OCI-M2 (cell line): ENCODE measurements at regions not wholly inside any gene's neighbourhood (a gene's known extent, or its start where the extent isn't known, plus 50 kb on each side); places are given as distances from the start of the nearest gene placed in this dataset.
"Not testable (repeated sequence)": the region's sequence is repeated elsewhere in the genome, so short reads cannot be mapped to it uniquely, and the experiment has no call there.

ENCODE experiments used
- DNase-seq: peaks from one replicate; lab custom pipeline; 2025; ENCODE audit not compliant: unreplicated experiment; lab: John Stamatoyannopoulos, UW

DNA sequence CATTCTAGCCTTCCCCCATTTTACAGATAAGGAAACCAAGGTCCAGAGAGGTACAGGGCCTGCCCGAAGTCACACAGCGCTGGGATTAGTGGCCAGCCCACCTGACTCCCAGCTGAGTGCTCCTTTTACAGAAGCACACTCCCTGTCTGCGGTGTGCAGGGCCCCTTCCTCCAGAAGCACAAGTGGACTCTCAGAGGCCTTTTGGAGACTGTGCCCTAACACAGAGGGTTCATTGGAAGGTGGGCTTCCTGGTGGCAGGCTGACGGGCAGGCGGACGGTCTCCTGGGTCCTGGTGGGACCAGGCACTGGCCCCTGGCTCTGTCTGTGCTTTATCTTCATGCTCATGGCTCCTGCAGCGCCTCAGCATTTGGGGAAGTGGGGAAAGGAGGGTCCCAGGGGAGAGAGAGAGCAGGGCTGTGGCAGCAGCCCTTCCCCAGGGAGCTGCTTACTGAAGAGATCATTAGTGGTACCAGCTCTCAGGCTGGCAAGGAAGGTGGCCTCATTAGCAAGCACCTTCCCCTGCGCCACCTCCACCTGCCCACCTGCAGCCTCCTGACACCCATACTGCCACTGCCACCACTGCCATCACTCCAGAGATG lies 83.1 kb upstream of the GOLGA6L4 start:
- not testable (repeated sequence) for DNase-seq

DNA sequence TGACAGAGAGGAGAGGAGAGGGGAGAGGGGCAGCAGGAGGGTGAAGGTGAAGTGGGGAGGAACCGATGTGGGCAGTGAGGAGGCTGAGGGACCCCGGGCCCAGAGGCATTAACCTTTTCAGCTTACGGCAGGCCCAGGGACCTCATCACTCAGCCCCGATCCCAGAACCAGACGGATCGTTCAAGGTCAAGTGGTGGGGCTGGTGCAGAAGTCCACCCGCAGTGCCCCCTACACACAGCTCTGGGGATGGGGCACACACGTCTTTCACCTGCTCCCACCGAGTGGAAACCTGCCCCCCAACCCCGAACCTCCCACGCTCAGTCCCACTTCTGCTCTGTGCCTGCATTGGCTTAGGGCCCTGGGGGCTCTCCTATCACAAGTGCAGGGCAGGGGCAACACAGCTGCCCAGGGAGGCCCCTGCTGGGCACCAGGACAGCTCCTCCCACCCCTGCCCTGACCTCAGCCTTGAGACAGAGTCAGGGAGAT lies 81.9 kb upstream of the GOLGA6L4 start:
- not testable (repeated sequence) for DNase-seq

GRCh38 chr15:84154314-84154713 lies 81.3 kb upstream of the GOLGA6L4 start:
- DNase-seq: not testable (repeated sequence)

- DNase-seq: not testable (repeated sequence)
Observed at GRCh38 chr15:84154787-84155186, 80.8 kb upstream of the GOLGA6L4 start.

DNA sequence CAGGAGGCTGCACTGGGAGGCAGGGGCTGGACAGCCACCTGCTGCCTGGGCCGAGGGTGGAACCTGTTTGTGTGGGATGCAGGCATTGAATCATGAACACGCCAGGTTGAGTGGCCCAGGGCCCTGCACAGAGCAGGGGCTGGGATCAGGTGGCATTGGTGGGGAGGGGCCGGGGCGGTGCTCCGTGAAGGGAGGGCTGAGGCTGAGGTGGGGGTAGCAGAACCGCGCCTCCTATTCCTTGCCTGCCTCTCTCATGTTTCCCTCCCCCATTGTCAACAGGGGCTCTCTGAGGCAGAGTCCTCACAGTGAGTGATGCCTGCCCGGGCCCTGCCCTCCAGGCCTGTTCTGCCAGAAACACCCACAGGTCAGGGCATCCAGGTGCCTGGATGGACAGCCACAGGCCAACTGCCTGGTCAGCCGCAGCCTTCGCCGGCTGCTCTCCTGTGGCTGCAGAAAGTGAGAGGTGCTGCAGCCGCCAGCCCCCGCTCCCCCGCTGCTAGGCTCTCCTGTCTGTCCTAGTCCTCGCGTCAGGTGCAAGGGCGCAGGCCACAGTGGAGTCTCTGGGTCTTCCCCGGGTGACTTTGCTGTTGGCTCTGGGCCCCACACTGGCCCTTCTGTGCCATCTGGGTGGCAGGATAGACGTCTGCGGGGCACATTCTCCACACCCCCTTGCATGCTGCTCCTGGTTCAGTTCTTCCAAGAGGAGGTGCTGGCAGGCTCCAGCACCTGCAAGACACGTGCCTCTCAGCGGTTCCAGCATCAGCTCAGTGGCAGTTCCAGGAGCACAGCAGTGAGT lies 79.6 kb upstream of the GOLGA6L4 start:
- DNase-seq: not testable (repeated sequence)

- DNase-seq: not testable (repeated sequence)
Observed at GRCh38 chr15:84156588-84156840, 79.1 kb upstream of the GOLGA6L4 start.

- DNase-seq: not testable (repeated sequence)
Observed at GRCh38 chr15:84157056-84157632, 78.4 kb upstream of the GOLGA6L4 start.

DNA sequence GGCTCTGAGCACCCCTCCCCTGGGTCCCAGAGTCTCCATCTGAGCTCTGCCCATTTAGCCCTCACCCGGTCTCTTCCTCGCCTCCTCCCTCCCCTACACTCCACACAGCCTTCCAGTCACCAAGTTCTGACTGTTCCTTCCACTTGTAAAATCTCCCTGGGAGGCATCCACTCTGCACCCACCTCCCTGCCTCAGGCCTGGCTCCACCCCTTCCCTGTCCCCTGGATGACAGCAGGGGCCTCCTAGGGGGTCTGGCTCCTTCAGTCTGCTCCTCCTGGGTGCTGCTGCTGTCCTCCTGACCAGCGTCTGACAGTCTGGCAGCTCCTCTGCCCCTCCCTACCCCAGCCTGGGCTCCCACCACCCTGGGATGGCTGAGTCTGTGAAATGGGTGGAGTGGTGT lies 77.7 kb upstream of the GOLGA6L4 start:
- not testable (repeated sequence) for DNase-seq

GRCh38 chr15:84159346-84160269 lies 76.0 kb upstream of the GOLGA6L4 start:
- not testable (repeated sequence) for DNase-seq

DNA sequence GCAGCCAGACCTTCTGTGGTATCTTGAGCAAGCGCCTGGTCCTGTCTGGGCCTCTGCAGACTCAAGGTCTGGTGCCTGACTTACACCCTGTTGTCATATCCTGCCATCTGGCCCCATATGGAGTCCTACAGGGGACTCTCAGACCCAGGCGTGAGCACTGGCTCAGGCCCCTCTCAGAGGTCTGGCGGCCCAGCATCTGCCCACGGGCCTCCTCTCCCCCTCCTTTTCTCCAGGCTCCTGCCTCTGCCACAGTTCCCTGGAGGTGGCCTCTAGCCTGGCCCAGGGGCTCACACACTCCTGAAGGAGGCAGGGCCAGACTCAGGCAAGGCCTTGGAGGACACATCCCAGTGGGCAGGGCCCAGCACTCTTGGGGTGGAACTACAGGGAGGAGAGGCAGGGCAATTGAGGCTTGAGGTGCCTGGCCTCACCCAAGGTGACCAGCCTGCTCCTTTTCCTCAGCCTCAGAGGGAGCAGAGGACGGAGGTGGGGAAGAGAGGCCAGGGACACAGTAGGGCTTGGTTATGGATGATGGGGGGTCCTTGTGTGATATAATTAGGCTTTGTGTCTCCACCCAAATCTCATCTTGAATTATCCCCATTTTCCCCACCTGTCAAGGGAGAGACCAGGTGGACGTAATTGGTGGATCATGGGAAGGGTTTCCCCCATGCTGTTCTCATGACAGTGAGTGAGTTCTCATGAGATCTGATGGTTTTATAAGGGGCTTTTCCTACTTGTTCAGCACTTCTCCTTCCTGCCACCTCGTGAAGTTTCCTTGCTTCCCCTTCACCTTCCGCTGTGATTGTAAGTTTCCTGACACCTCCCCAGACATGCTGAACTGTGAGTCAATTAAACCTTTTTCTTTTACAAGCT lies 70.9 kb upstream of the GOLGA6L4 start:
- not testable (repeated sequence) for DNase-seq

- not testable (repeated sequence) for DNase-seq
Observed at GRCh38 chr15:84170029-84170428, 65.5 kb upstream of the GOLGA6L4 start.

- not testable (repeated sequence) for DNase-seq
Observed at GRCh38 chr15:84173231-84173610, 62.4 kb upstream of the GOLGA6L4 start.
